ENCODE measurements at regions not wholly inside any gene's neighbourhood (a gene's known extent, or its start where the extent isn't known, plus 50 kb on each side); places are given as distances from the start of the nearest gene placed in this dataset.

- H3K4me3 ChIP-seq (ENCODE audit: control insufficient read depth, low read depth, low read length), result no peak overlapping the region
- no peak for DNase-seq (ENCODE audit: low read depth)
- TF ChIP-seq CTCF (IDR thresholded peaks at IDR 0.05; ENCODE audit: control insufficient read depth, insufficient read depth, low read depth, low read length, missing control alignments), result no peak
These were observed 243.7 kb downstream of the INHBA start for GRCh38 chr7:41459183-41459582.

- H3K4me3 ChIP-seq (ENCODE audit: control insufficient read depth, low read depth, low read length), result no peak overlapping the region
- no peak for DNase-seq (ENCODE audit: low read depth)
- no peak for TF ChIP-seq CTCF (IDR thresholded peaks at IDR 0.05; ENCODE audit: control insufficient read depth, insufficient read depth, low read depth, low read length, missing control alignments)
These were observed 245.0 kb downstream of the INHBA start for GRCh38 chr7:41457832-41458437.

GRCh38 chr7:41451826-41452225, 251.1 kb downstream of the INHBA start:
- no peak for DNase-seq (ENCODE audit: low read depth)
- TF ChIP-seq CTCF (IDR thresholded peaks at IDR 0.05; ENCODE audit: control insufficient read depth, insufficient read depth, low read depth, low read length, missing control alignments), result no peak
- H3K4me3 ChIP-seq (ENCODE audit: control insufficient read depth, low read depth, low read length), result no peak overlapping the region

- TF ChIP-seq CTCF (IDR thresholded peaks at IDR 0.05; ENCODE audit: control insufficient read depth, insufficient read depth, low read depth, low read length, missing control alignments), result no peak
- DNase-seq (ENCODE audit: low read depth), result no peak
- H3K4me3 ChIP-seq (ENCODE audit: control insufficient read depth, low read depth, low read length), result no peak overlapping the region
These were observed 253.2 kb downstream of the INHBA start for GRCh38 chr7:41449694-41450093.

- no peak for DNase-seq (ENCODE audit: low read depth)
- no peak for TF ChIP-seq CTCF (IDR thresholded peaks at IDR 0.05; ENCODE audit: control insufficient read depth, insufficient read depth, low read depth, low read length, missing control alignments)
- H3K4me3 ChIP-seq (ENCODE audit: control insufficient read depth, low read depth, low read length), result no peak overlapping the region
These were observed 253.6 kb downstream of the INHBA start for GRCh38 chr7:41449286-41449685.

- DNase-seq (ENCODE audit: low read depth), result no peak
- no peak for TF ChIP-seq CTCF (IDR thresholded peaks at IDR 0.05; ENCODE audit: control insufficient read depth, insufficient read depth, low read depth, low read length, missing control alignments)
- H3K4me3 ChIP-seq (ENCODE audit: control insufficient read depth, low read depth, low read length), result no peak overlapping the region
These were observed 254.8 kb downstream of the INHBA start for GRCh38 chr7:41448104-41448503.

Measured in AG09309 (cell line).